Mesenchymal stem cell (in vitro differentiated cells and primary cell): ENCODE measurements at regions not wholly inside any gene's neighbourhood (a gene's known extent, or its start where the extent isn't known, plus 50 kb on each side); places are given as distances from the start of the nearest gene placed in this dataset.

Experiments
- DNase-seq: peaks from one replicate; pipeline ENCODE4 v3.0.0-alpha.2; 2013
- H2AFZ ChIP-seq: one replicate; pipeline ENCODE4 v1.6.1; 2013; ENCODE audit warnings: low read depth, mild to moderate bottlenecking, control low read depth, inconsistent platforms, low read length, moderate library complexity
- H2AK5ac ChIP-seq: 2 replicates; pipeline ENCODE4 v1.6.1; 2013; ENCODE audit warnings: low read length, moderate library complexity, mild to moderate bottlenecking, inconsistent platforms; ENCODE audit not compliant: severe bottlenecking
- H2BK120ac ChIP-seq: one replicate; pipeline ENCODE4 v1.6.1; 2013; ENCODE audit warnings: low read depth, mild to moderate bottlenecking, inconsistent platforms, low read length, moderate library complexity
- H2BK12ac ChIP-seq, 2 experiments: one replicate each; pipeline ENCODE4 v1.6.1; 2013; ENCODE audit warnings: inconsistent platforms in 2 of 2, low read length in 2 of 2, mild to moderate bottlenecking in 2 of 2, moderate library complexity in 2 of 2, control low read depth in 1 of 2
- H2BK15ac ChIP-seq: one replicate; pipeline ENCODE4 v1.6.1; 2013; ENCODE audit warnings: mild to moderate bottlenecking, low read depth, inconsistent platforms; ENCODE audit not compliant: poor library complexity, severe bottlenecking
- H2BK5ac ChIP-seq: 2 replicates; pipeline ENCODE4 v1.6.1; 2013; ENCODE audit warnings: low read depth, mild to moderate bottlenecking, low read length, control low read depth, inconsistent platforms; ENCODE audit not compliant: poor library complexity, severe bottlenecking
- H3K14ac ChIP-seq, 2 experiments: one replicate each; pipeline ENCODE4 v1.6.1; 2013; ENCODE audit warnings: inconsistent platforms in 2 of 2, low read length in 2 of 2, control low read depth in 1 of 2, mild to moderate bottlenecking in 1 of 2, moderate library complexity in 1 of 2
- H3K18ac ChIP-seq, 2 experiments: one replicate each; pipeline ENCODE4 v1.6.1; 2013; ENCODE audit warnings: inconsistent platforms in 2 of 2, low read length in 2 of 2, control low read depth in 1 of 2, low read depth in 1 of 2, mild to moderate bottlenecking in 1 of 2
- H3K23ac ChIP-seq, 2 experiments: one replicate each; pipeline ENCODE4 v1.6.1; 2013; ENCODE audit warnings: inconsistent platforms in 2 of 2, low read length in 2 of 2, mild to moderate bottlenecking in 2 of 2, moderate library complexity in 2 of 2, control low read depth in 1 of 2
- H3K27ac ChIP-seq: 2 replicates; pipeline ENCODE4 v1.5.1; 2013; ENCODE audit warnings: mild to moderate bottlenecking, moderate library complexity, low read length, control low read depth, inconsistent platforms; ENCODE audit not compliant: poor library complexity, severe bottlenecking
- H3K27me3 ChIP-seq, 2 experiments: 2 replicates each; pipeline versions ENCODE4 v1.6.1 to v1.7.0; 2013; ENCODE audit warnings: low read length in 2 of 2, mild to moderate bottlenecking in 2 of 2, moderate library complexity in 2 of 2, control low read depth in 1 of 2, inconsistent platforms in 1 of 2; ENCODE audit not compliant: control insufficient read depth in 1 of 2, insufficient read depth in 1 of 2
- H3K36me3 ChIP-seq, 2 experiments: 2 replicates each; pipeline versions ENCODE4 v1.6.1 to v1.7.0; 2013; ENCODE audit warnings: low read length in 2 of 2, control low read depth in 1 of 2, inconsistent platforms in 1 of 2, low read depth in 1 of 2, mild to moderate bottlenecking in 1 of 2; ENCODE audit not compliant: insufficient read depth in 2 of 2, control insufficient read depth in 1 of 2
- H3K4ac ChIP-seq, 2 experiments: one replicate each; pipeline ENCODE4 v1.6.1; 2013; ENCODE audit warnings: inconsistent platforms in 2 of 2, low read length in 2 of 2, mild to moderate bottlenecking in 2 of 2, moderate library complexity in 2 of 2, control low read depth in 1 of 2, low read depth in 1 of 2
- H3K4me1 ChIP-seq: 2 replicates; pipeline ENCODE4 v1.6.1; 2013; ENCODE audit warnings: low read depth, low read length, control low read depth; ENCODE audit not compliant: control insufficient read depth, insufficient read depth
- H3K4me2 ChIP-seq: 2 replicates; pipeline ENCODE4 v1.6.1; 2013; ENCODE audit warnings: low read length, mild to moderate bottlenecking, inconsistent platforms; ENCODE audit not compliant: poor library complexity, severe bottlenecking
- H3K4me3 ChIP-seq, 2 experiments: 2 replicates each; pipeline versions ENCODE4 v1.5.1 to v1.7.0; 2013; ENCODE audit warnings: low read length in 2 of 2, mild to moderate bottlenecking in 2 of 2, control low read depth in 1 of 2, low read depth in 1 of 2; ENCODE audit not compliant: insufficient read depth in 1 of 2
- H3K79me1 ChIP-seq: replicated peaks from 2 replicates; pipeline ENCODE4 v1.6.1; 2013; ENCODE audit warnings: mild to moderate bottlenecking, control low read depth, low read length, inconsistent platforms; ENCODE audit not compliant: poor library complexity, severe bottlenecking
- H3K9ac ChIP-seq: 2 replicates; pipeline ENCODE4 v1.7.0; 2013; ENCODE audit warnings: mild to moderate bottlenecking, low read length, moderate library complexity
- H3K9me3 ChIP-seq: 2 replicates; pipeline ENCODE4 v1.7.0; 2013; ENCODE audit warnings: mild to moderate bottlenecking, low read length; ENCODE audit not compliant: control insufficient read depth
- H4K8ac ChIP-seq: one replicate; pipeline ENCODE4 v1.6.1; 2013; ENCODE audit warnings: inconsistent platforms, mild to moderate bottlenecking, low read length, moderate library complexity
- H4K91ac ChIP-seq: one replicate; pipeline ENCODE4 v1.6.1; 2013; ENCODE audit warnings: mild to moderate bottlenecking, low read length, inconsistent platforms
- WGBS: methylation state at CpG from one replicate; pipeline ENCODE4 v1.1.7; 2013; ENCODE audit warnings: mixed read lengths; 5-methylcytosine and 5-hydroxymethylcytosine counted together

- no peak for DNase-seq
- Histone ChIP-seq H3K9ac (no peak overlapping the region), H4K8ac (no peak overlapping the region), H4K91ac (no peak overlapping the region), H3K27ac (no peak overlapping the region), H2BK5ac (no peak overlapping the region), H3K9me3 (no peaks in the 10 kb centered on the region), H3K4me1 (peaks cover 34% of the 10 kb centered on the region), H2AFZ (no peak overlapping the region), H3K4me3 (no peak overlapping the region), H3K18ac (no peak overlapping the region), H3K4ac (no peak overlapping the region), H2BK12ac (no peak overlapping the region), H3K27me3 (no peaks in the 10 kb centered on the region), H2AK5ac (no peak overlapping the region), H3K14ac (no peak overlapping the region), H3K4me2 (no peak overlapping the region), H2BK15ac (no peak overlapping the region), H3K36me3 (peaks cover 5 to 6% of the 10 kb centered on the region in 2 experiments), H3K79me1 (peaks cover 24% of the 10 kb centered on the region), H3K23ac (no peak overlapping the region), H2BK120ac (no peak overlapping the region)
- no CpG with 5 or more reads among the region's 4 CpGs for WGBS
Measured at GRCh38 chr17:77347544-77347943, 206.8 kb downstream of the SEC14L1 start.

DNA sequence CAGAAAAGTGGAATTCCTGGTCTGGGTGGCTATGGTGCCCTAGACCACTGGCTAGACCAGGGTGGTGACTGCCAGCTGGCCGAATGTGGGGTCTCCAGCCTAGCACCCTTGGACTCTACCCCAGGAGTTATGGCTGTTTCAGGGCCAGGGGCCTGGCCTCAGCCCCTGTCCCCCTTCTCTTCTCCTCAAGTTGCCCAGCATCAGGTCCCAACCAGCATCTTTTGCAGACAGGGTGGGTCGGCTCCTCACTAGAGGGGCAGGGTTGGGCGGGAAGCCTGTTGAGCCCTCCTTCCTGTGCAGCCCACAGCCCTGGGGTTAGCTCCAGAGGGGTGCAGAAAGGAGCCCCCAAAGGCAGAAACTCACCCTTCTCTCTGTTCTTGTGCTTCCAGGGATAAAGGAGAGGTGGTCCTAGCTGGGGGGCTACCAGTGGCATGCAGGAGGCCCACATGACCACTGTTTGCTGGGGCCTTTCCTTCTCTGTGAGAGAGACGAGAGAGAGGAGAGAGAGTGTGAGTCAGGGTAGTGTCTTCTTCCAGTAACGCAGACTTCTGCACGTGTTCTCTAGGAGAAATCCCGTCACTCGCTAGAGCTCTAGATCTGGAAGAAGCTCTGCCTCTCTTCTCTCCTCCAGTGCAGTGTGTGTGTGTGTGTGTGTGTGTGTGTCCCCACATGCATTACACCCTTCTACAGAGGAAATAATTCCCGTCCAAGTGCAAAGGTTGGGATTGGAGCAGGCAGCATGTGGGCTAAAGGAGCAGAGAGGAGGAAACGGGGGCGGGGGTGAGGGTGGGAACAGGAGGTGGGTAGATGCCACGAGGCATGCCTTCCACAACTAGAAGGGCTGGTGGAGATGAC, 209.4 kb downstream of the SEC14L1 start:
- Histone ChIP-seq H3K4ac (peak overlapping the region in 1 of 2 experiments; percentile 11), H2AFZ (no peak overlapping the region), H3K4me1 (peaks cover 41% of the 10 kb centered on the region), H3K9me3 (no peaks in the 10 kb centered on the region), H3K4me2 (no peak overlapping the region), H3K14ac (peak overlapping the region in 1 of 2 experiments; percentile 45), H2BK15ac (peak overlapping the region; percentile 57), H3K27ac (no peak overlapping the region), H3K9ac (peak overlapping the region; percentile 65), H3K18ac (peak overlapping the region; percentile 71 to 94), H3K27me3 (no peaks in the 10 kb centered on the region), H4K91ac (peak overlapping the region; percentile 84), H3K23ac (peak overlapping the region in 1 of 2 experiments; percentile 34), H2BK120ac (peak overlapping the region; percentile 54), H2AK5ac (no peak overlapping the region), H3K36me3 (peaks cover 6 to 14% of the 10 kb centered on the region in 2 experiments), H4K8ac (peak overlapping the region; percentile 70), H2BK5ac (no peak overlapping the region), H2BK12ac (peak overlapping the region; percentile 29 to 37), H3K79me1 (peaks cover 28% of the 10 kb centered on the region), H3K4me3 (peak overlapping the region in 1 of 2 experiments; percentile 9)
- WGBS, result 78% methylated on average over 6 of the region's 12 CpGs
- DNase-seq, result peak; percentile 95

- H3K14ac ChIP-seq, result no peak overlapping the region
- peaks cover 25% of the 10 kb centered on the region for H3K79me1 ChIP-seq
- H3K36me3 ChIP-seq, result peaks cover 4 to 14% of the 10 kb centered on the region in 2 experiments
- H4K91ac ChIP-seq, result no peak overlapping the region
- H3K9me3 ChIP-seq, result no peaks in the 10 kb centered on the region
- H2BK120ac ChIP-seq, result no peak overlapping the region
- no peak overlapping the region for H3K9ac ChIP-seq
- no peak overlapping the region for H3K23ac ChIP-seq
- no peak overlapping the region for H2BK12ac ChIP-seq
- H3K4ac ChIP-seq, result no peak overlapping the region
- H3K4me2 ChIP-seq, result no peak overlapping the region
- no peak overlapping the region for H4K8ac ChIP-seq
- H3K27ac ChIP-seq, result no peak overlapping the region
- no peak overlapping the region for H2AFZ ChIP-seq
- peaks cover 44% of the 10 kb centered on the region for H3K4me1 ChIP-seq
- H2AK5ac ChIP-seq, result no peak overlapping the region
- H3K18ac ChIP-seq, result no peak overlapping the region
- H3K4me3 ChIP-seq, result no peak overlapping the region
- no peak overlapping the region for H2BK5ac ChIP-seq
- no peaks in the 10 kb centered on the region for H3K27me3 ChIP-seq
- no peak for DNase-seq
- H2BK15ac ChIP-seq, result no peak overlapping the region
- 99% methylated on average over 10 of the region's 10 CpGs for WGBS
Measured at GRCh38 chr17:77352441-77352840, 211.7 kb downstream of the SEC14L1 start.

DNA sequence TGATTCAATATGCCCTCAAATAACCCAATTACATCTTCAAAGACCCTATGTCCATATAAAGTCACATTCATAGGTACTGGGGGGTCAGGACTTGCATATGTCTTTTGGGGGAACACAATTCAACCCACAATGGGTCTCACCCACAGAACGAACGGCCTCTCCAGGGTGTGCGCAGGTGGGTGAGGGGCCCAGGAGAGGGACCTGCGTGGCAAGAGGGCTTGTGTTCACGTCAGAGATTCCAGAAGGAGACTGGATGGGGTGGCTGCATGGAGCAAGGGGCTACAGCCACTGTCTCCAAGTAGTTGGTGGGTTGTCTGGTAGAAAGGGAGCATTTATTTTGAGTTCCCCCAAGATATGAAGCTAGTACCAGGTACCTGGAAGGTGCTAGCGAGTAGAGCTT, 212.2 kb downstream of the SEC14L1 start:
- Histone ChIP-seq H3K4ac (no peak overlapping the region), H2BK15ac (no peak overlapping the region), H3K4me2 (no peak overlapping the region), H3K23ac (no peak overlapping the region), H3K14ac (no peak overlapping the region), H2BK5ac (no peak overlapping the region), H4K8ac (no peak overlapping the region), H3K36me3 (peaks cover 0 to 14% of the 10 kb centered on the region in 2 experiments), H4K91ac (no peak overlapping the region), H2AK5ac (no peak overlapping the region), H3K4me1 (peaks cover 44% of the 10 kb centered on the region), H3K27me3 (no peaks in the 10 kb centered on the region), H2BK120ac (no peak overlapping the region), H3K4me3 (no peak overlapping the region), H3K27ac (no peak overlapping the region), H3K79me1 (peaks cover 26% of the 10 kb centered on the region), H3K18ac (no peak overlapping the region), H2BK12ac (no peak overlapping the region), H3K9ac (no peak overlapping the region), H2AFZ (no peak overlapping the region), H3K9me3 (no peaks in the 10 kb centered on the region)
- WGBS, result 100% methylated on average over 6 of the region's 6 CpGs
- no peak for DNase-seq
